ENCODE measurements at regions not wholly inside any gene's neighbourhood (a gene's known extent, or its start where the extent isn't known, plus 50 kb on each side); places are given as distances from the start of the nearest gene placed in this dataset.

DNA sequence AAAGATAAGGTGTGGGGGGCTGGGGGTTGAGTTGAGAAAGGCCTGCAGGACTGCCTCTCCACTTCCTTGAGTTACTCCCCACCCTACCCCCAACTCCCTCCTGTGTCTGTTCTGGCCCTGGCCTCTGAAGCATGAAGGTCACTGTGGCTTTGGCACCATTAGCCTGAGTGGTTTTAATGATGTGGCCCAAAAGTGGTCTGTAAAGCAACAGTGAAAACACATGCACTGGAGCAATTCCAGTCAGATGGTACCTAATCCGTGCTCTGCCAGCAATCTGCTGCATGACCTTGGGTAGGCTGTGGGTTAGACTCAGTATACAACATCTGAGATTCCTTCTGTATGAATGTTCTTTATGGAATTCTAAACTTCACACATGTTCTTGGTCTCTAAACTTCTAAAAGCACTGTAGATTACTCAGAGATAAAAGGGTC lies 86.5 kb upstream of the ATP1A1 start:
- DNase-seq, result no peak
- Histone ChIP-seq H3K27me3 (ENCODE audit: insufficient read depth, low read length, poor library complexity, severe bottlenecking) (peaks cover 4% of the 10 kb centered on the region), H3K27ac (ENCODE audit: low read depth, low read length) (no peak overlapping the region), H3K36me3 (ENCODE audit: insufficient read depth, low read length) (no peaks in the 10 kb centered on the region), H3K4me3 (ENCODE audit: low read length) (no peak overlapping the region), H3K4me1 (ENCODE audit: insufficient read depth, low read length) (no peaks in the 10 kb centered on the region), H3K9me3 (ENCODE audit: low read length) (no peaks in the 10 kb centered on the region)
- Mint-ChIP-seq H3K27me3 (peaks cover 12 to 46% of the 10 kb centered on the region in 2 donors), H3K9me3 (peaks cover 0 to 9% (median 4%) of the 10 kb centered on the region in 5 donors), H3K4me1 (peaks cover 0 to 4% (median 2%) of the 10 kb centered on the region in 3 donors), H3K4me3 (no peak overlapping the region), H3K27ac (no peak overlapping the region), H3K36me3 (peaks cover 1 to 38% (median 2%) of the 10 kb centered on the region in 3 donors)
- POLR2A ChIA-PET, result no interaction called here
- CTCF ChIA-PET, result no interaction called here

DNA sequence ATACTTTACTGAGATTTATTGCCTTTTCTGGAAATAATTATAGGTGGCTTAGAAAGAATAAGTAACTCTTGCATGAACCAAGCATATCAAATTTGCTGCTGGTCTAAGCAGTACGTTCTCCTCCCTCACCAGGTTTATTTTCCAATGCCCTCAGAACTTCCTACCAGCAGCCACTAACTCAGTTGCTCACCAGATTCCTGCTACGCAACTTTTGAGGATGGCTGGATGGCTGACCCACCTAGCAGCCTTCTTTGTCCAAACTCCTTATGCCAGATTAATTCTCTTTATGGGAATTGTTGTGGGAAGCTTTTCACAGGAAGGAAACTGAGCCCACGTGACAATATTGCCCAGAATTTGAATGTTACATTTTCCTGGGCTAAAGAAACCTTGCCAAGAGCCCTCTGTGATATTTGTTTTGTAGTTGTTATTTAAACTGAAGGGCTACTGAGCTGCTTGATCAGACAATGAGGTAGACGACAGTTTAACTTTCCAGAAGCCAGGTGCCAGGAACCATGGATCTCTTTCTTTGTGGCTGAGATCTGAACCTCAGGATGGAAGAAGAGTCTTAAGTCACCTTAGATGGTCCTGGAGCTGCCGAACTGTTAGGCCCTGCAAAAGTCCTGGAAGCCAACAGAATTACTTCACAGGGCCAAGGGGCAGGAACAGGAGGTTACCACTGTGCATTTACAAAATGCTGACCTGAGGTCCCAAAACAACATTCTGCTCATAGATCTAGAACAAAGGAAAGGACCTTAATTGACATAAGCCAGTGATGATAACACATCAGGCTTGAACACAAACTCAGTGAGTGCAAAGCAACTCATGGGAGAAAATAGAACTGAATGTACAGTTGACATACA lies 85.5 kb upstream of the ATP1A1 start:
- ChIA-PET POLR2A (no interaction called here), CTCF (no interaction called here)
- Mint-ChIP-seq H3K4me3 (no peak overlapping the region), H3K4me1 (peaks cover 0 to 4% (median 2%) of the 10 kb centered on the region in 3 donors), H3K36me3 (peaks cover 1 to 30% (median 2%) of the 10 kb centered on the region in 3 donors), H3K27ac (peak overlapping the region in 1 of 8 donors; percentile 18), H3K9me3 (peaks cover 0 to 4% (median 2%) of the 10 kb centered on the region in 5 donors), H3K27me3 (peaks cover 12 to 39% of the 10 kb centered on the region in 2 donors)
- no peak overlapping the region for H3K27ac ChIP-seq (ENCODE audit: low read depth, low read length)
- no peaks in the 10 kb centered on the region for H3K36me3 ChIP-seq (ENCODE audit: insufficient read depth, low read length)
- no peaks in the 10 kb centered on the region for H3K4me1 ChIP-seq (ENCODE audit: insufficient read depth, low read length)
- H3K9me3 ChIP-seq (ENCODE audit: low read length), result no peaks in the 10 kb centered on the region
- H3K4me3 ChIP-seq (ENCODE audit: low read length), result no peak overlapping the region
- no peak for DNase-seq
- peaks cover 4% of the 10 kb centered on the region for H3K27me3 ChIP-seq (ENCODE audit: insufficient read depth, low read length, poor library complexity, severe bottlenecking)

DNA sequence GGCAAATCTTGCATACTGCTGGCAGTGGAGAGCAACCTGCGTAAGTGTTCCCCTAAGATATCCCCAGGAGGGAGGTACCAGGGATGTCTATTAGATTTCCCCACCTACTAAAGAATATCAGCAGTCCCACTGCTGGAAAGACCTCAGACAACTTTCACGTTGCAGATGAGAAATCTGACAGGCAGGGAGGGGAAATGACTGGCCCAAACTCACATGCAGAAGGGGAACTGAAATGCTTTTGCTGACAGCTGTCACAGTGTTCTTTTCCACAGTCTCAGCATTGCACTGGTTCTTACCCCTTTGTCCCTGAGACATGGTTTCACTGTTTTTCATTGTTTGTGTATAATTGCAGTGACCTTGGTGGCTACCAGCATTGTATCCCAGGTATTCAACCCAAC lies 84.8 kb upstream of the ATP1A1 start:
- H3K27ac ChIP-seq (ENCODE audit: low read depth, low read length), result no peak overlapping the region
- H3K9me3 ChIP-seq (ENCODE audit: low read length), result no peaks in the 10 kb centered on the region
- CTCF ChIA-PET, result no interaction called here
- no peaks in the 10 kb centered on the region for H3K36me3 ChIP-seq (ENCODE audit: insufficient read depth, low read length)
- no peak for DNase-seq
- POLR2A ChIA-PET, result no interaction called here
- Mint-ChIP-seq H3K4me3 (no peak overlapping the region), H3K9me3 (peaks cover 0 to 4% (median 0%) of the 10 kb centered on the region in 5 donors), H3K36me3 (peaks cover 0 to 25% (median 2%) of the 10 kb centered on the region in 3 donors), H3K27me3 (peaks cover 8 to 33% of the 10 kb centered on the region in 2 donors), H3K4me1 (peaks cover 0 to 4% (median 2%) of the 10 kb centered on the region in 3 donors), H3K27ac (no peak overlapping the region)
- H3K27me3 ChIP-seq (ENCODE audit: insufficient read depth, low read length, poor library complexity, severe bottlenecking), result peaks cover 4% of the 10 kb centered on the region
- no peak overlapping the region for H3K4me3 ChIP-seq (ENCODE audit: low read length)
- no peaks in the 10 kb centered on the region for H3K4me1 ChIP-seq (ENCODE audit: insufficient read depth, low read length)

DNA sequence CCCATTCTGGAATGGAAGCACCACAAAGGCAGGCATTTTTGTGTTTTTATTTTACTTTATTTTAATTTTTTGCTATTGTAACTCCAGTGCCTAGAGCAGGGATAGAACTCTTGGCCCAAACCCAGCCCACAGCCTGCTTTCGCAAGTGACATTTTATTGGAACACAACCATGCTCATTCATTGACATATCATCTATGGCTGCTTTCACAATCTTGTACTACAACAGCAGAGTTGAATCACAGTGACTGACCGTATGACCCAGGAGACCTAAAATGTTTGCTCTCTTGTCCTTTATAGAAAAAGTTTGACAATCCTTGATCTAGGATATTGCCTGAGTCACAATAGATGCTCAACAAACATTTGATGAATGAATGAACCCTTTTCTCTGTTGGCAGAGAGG lies 83.9 kb upstream of the ATP1A1 start:
- Histone ChIP-seq H3K36me3 (ENCODE audit: insufficient read depth, low read length) (no peaks in the 10 kb centered on the region), H3K27me3 (ENCODE audit: insufficient read depth, low read length, poor library complexity, severe bottlenecking) (no peaks in the 10 kb centered on the region), H3K4me1 (ENCODE audit: insufficient read depth, low read length) (no peaks in the 10 kb centered on the region), H3K27ac (ENCODE audit: low read depth, low read length) (no peak overlapping the region), H3K9me3 (ENCODE audit: low read length) (no peaks in the 10 kb centered on the region), H3K4me3 (ENCODE audit: low read length) (no peak overlapping the region)
- no peak overlapping the region for H3K27ac Mint-ChIP-seq
- H3K36me3 Mint-ChIP-seq, result peaks cover 0 to 19% (median 2%) of the 10 kb centered on the region in 3 donors
- ChIA-PET POLR2A (no interaction called here), CTCF (no interaction called here)
- H3K27me3 Mint-ChIP-seq, result peaks cover 1 to 23% of the 10 kb centered on the region in 2 donors
- DNase-seq, result no peak
- peaks cover 0 to 4% (median 0%) of the 10 kb centered on the region in 5 donors for H3K9me3 Mint-ChIP-seq
- peaks cover 0 to 4% (median 2%) of the 10 kb centered on the region in 3 donors for H3K4me1 Mint-ChIP-seq
- H3K4me3 Mint-ChIP-seq, result no peak overlapping the region

DNA sequence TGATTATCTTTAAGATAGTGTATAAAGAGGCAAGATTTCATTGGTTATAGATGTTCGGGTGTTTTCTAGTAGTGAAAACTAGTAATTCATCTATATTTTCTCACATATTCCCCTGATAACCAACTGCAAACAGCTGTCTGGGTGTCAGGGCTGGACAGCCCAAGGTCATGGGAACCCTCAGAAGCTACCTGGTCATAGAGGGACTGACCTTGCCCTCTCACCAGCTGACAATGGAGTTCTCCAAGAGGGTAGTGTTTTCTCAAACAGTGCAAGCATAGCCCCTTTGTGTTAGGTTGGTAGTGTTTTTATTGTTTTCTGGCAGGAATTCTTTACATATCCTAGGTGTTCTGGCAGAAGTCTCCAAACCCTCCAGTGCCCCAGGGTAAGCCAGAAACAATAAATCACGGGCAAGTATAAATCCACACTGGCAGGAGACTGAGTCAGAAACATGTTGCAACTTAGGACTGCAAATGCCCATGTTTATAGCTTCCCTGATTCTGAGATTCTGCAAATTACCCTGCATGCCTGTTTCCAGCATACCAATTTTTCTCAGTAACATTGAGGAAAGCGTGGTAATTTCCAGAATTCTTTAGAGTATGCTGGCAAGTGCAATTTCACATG lies 82.8 kb upstream of the ATP1A1 start:
- Histone ChIP-seq H3K4me3 (ENCODE audit: low read length) (no peak overlapping the region), H3K36me3 (ENCODE audit: insufficient read depth, low read length) (no peaks in the 10 kb centered on the region), H3K27ac (ENCODE audit: low read depth, low read length) (no peak overlapping the region), H3K4me1 (ENCODE audit: insufficient read depth, low read length) (no peaks in the 10 kb centered on the region), H3K27me3 (ENCODE audit: insufficient read depth, low read length, poor library complexity, severe bottlenecking) (no peaks in the 10 kb centered on the region), H3K9me3 (ENCODE audit: low read length) (no peaks in the 10 kb centered on the region)
- no peak for DNase-seq
- H3K36me3 Mint-ChIP-seq, result peaks cover 0 to 15% (median 2%) of the 10 kb centered on the region in 3 donors
- ChIA-PET POLR2A (no interaction called here), CTCF (no interaction called here)
- H3K27me3 Mint-ChIP-seq, result peaks cover 1 to 18% of the 10 kb centered on the region in 2 donors
- no peak overlapping the region for H3K4me3 Mint-ChIP-seq
- peak overlapping the region in 1 of 8 donors; percentile 18 for H3K27ac Mint-ChIP-seq
- peaks cover 0 to 4% (median 2%) of the 10 kb centered on the region in 3 donors for H3K4me1 Mint-ChIP-seq
- H3K9me3 Mint-ChIP-seq, result no peaks in the 10 kb centered on the region

DNA sequence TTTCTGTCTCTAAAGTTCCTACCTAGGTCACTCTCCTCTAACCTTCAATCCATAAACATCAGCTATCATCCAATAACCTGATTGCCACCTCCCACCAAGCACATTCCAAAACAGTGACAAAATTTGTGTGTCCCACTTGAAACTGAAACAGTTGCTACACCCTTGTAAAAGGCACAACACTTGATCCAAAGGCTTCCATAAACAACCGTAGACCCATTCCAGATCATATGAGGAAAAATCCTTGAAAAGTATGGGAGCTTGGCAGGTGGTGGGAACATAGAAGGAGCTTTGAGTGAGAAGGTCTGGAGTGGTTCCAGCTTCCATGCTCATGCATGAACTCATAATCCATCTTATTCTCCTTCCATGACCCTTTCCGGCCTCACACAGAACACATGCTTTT lies 82.0 kb upstream of the ATP1A1 start:
- no peak for DNase-seq
- Mint-ChIP-seq H3K4me1 (peaks cover 0 to 4% (median 1%) of the 10 kb centered on the region in 3 donors), H3K27me3 (peaks cover 1 to 12% of the 10 kb centered on the region in 2 donors), H3K36me3 (peaks cover 0 to 12% (median under 1%) of the 10 kb centered on the region in 3 donors), H3K27ac (peak overlapping the region in 1 of 8 donors; percentile 12), H3K4me3 (no peak overlapping the region), H3K9me3 (no peaks in the 10 kb centered on the region)
- Histone ChIP-seq H3K4me1 (ENCODE audit: insufficient read depth, low read length) (no peaks in the 10 kb centered on the region), H3K9me3 (ENCODE audit: low read length) (no peaks in the 10 kb centered on the region), H3K36me3 (ENCODE audit: insufficient read depth, low read length) (no peaks in the 10 kb centered on the region), H3K4me3 (ENCODE audit: low read length) (no peak overlapping the region), H3K27ac (ENCODE audit: low read depth, low read length) (no peak overlapping the region), H3K27me3 (ENCODE audit: insufficient read depth, low read length, poor library complexity, severe bottlenecking) (no peaks in the 10 kb centered on the region)
- POLR2A ChIA-PET, result no interaction called here
- CTCF ChIA-PET, result interaction anchor here (0.9 to 1.6 kb wide), 2 partner anchors 11 to 30 kb away, joined by 3 read pairs; no protein-coding TSS in a partner anchor

DNA sequence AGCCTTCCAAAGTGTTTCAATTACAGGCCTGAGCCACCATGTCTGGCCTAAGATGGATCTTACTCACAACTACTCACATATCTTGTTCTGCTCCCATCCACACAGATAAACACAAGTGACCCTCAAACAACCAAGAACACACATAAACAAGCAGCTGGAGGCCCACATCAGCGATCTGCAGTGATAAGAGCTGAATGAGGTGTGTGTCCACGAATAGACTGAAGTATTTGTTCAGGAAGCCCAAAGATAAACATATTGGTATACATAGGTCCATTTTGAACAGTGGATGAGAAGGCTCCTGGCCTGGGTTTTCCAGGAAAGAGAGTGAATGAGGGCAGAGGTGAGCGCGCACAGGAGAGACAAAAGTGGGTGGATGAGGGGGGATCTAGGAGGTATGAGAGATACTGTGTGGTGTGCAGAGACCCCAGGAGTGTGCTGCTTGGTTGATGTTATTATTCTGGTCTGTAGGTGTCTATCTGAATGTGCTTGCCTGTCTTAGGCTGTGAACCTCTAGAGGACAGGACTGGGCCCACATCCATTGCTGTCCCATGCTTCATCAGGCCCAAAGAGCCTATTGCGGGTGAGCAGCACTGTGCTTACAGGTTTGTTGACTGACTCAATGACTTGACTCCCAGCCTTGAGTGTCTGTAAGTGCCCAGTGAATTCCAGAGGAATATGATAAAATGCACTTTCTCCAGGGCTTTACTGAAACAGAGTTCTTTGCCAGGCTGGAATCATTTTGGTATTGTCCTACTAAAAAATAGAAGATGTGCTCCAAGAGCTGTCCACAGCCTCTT lies 79.9 kb upstream of the ATP1A1 start:
- ChIA-PET CTCF (no interaction called here), POLR2A (no interaction called here)
- H3K9me3 ChIP-seq (ENCODE audit: low read length), result no peaks in the 10 kb centered on the region
- H3K27ac ChIP-seq (ENCODE audit: low read depth, low read length), result no peak overlapping the region
- Mint-ChIP-seq H3K36me3 (peaks cover 0 to 4% (median 0%) of the 10 kb centered on the region in 3 donors), H3K4me3 (no peak overlapping the region), H3K27ac (peak overlapping the region in 2 of 8 donors; percentile 4 to 95), H3K9me3 (no peaks in the 10 kb centered on the region), H3K4me1 (no peaks in the 10 kb centered on the region), H3K27me3 (peaks cover 0 to 11% of the 10 kb centered on the region in 2 donors)
- no peaks in the 10 kb centered on the region for H3K27me3 ChIP-seq (ENCODE audit: insufficient read depth, low read length, poor library complexity, severe bottlenecking)
- DNase-seq, result no peak
- H3K4me1 ChIP-seq (ENCODE audit: insufficient read depth, low read length), result no peaks in the 10 kb centered on the region
- H3K36me3 ChIP-seq (ENCODE audit: insufficient read depth, low read length), result no peaks in the 10 kb centered on the region
- no peak overlapping the region for H3K4me3 ChIP-seq (ENCODE audit: low read length)

All from CD8-positive, alpha-beta memory T cell (primary cell).